ENCODE measurements at regions not wholly inside any gene's neighbourhood (a gene's known extent, or its start where the extent isn't known, plus 50 kb on each side); places are given as distances from the start of the nearest gene placed in this dataset.

DNA sequence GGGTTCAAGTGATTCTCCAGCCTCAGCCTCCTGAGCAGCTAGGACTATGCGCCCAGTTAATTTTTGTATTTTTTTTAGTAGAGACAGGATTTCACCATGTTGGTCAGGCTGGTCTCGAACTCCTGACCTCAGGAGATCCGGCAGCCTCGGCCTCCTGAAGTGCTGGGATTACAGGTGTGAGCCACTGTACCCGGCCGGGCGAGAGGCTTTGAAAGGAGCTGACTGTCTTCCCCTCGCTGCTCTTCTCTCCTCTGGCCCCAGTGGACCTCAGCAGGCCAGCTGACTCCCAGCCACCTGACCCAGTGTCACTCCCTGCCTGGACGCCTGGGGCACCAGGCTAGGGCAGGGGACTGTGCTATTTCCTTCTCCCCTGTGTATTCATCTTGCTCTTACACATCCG, 89.5 kb upstream of the ANKRD55 start:
- no peak for DNase-seq (ENCODE audit: low read depth in 2 of 2)

DNA sequence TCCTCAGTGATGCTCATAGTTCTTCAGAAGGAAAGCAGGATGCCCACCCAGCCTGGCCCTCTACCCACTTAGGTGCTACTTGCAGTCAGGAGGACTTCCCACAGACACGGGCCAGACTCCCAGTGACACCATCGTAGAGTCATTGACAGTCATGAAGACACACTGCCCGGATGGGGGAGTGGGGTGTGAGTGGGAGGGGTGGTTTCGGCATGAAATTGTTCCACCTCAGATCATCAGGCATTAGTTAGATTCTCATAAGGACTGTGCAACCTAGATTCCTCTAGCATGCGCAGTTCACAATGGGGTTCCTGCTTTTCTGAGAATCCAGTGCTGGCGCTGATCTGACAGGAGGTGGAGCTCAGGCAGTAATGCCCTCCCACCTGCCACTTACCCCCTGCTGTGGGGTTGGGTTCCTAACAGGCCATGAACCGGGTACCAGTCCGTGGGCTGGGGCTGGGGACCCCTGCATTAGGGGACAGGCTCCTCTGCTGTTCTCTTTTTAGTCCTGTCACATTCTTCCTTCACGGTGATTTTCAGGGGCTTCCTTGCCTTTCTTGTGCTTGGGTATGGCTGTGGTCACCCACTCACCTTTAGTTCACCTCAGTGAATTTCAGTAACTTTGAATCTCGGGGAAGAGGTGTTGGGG, 88.2 kb upstream of the ANKRD55 start:
- peak in 1 of 2 donors; percentile 39 for DNase-seq (ENCODE audit: low read depth in 2 of 2)

GRCh38 chr5:56320686-56321085, 87.6 kb upstream of the ANKRD55 start:
- no peak for DNase-seq (ENCODE audit: low read depth in 2 of 2)

GRCh38 chr5:56319526-56320181, 86.5 kb upstream of the ANKRD55 start:
- no peak for DNase-seq (ENCODE audit: low read depth in 2 of 2)

GRCh38 chr5:56317923-56318561, 84.9 kb upstream of the ANKRD55 start:
- no peak for DNase-seq (ENCODE audit: low read depth in 2 of 2)

GRCh38 chr5:56316299-56316994, 83.3 kb upstream of the ANKRD55 start:
- no peak for DNase-seq (ENCODE audit: low read depth in 2 of 2)

GRCh38 chr5:56314529-56314928, 81.4 kb upstream of the ANKRD55 start:
- DNase-seq (ENCODE audit: low read depth in 2 of 2): no peak

GRCh38 chr5:56313596-56313995, 80.5 kb upstream of the ANKRD55 start:
- no peak for DNase-seq (ENCODE audit: low read depth in 2 of 2)

DNA sequence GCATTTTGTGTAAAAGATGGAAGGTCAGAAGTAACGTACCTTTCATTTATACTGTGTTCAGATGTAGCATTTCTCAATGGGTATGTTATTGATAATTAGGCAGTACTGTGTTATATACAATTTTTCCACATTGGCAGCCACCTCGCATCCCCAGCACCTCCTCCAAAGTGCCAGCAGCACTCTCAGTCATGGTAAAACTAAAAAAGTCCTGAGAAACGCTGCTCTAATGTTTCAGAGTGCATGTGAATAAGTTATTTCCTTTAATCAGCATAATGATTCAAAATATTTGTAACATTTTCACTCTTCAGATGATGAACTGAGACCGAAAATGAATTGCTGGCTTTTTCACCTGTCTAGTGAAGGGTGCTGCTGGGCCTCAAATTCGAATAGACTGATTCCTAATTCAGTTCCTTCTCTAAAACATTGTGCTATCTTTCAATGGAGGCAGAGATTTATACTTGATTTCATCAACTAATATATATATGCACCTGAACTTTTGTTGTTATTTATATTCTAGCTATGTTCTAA, 79.9 kb upstream of the ANKRD55 start:
- DNase-seq (ENCODE audit: low read depth in 2 of 2): no peak

GRCh38 chr5:56311306-56311905, 78.3 kb upstream of the ANKRD55 start:
- DNase-seq (ENCODE audit: low read depth in 2 of 2): no peak

DNA sequence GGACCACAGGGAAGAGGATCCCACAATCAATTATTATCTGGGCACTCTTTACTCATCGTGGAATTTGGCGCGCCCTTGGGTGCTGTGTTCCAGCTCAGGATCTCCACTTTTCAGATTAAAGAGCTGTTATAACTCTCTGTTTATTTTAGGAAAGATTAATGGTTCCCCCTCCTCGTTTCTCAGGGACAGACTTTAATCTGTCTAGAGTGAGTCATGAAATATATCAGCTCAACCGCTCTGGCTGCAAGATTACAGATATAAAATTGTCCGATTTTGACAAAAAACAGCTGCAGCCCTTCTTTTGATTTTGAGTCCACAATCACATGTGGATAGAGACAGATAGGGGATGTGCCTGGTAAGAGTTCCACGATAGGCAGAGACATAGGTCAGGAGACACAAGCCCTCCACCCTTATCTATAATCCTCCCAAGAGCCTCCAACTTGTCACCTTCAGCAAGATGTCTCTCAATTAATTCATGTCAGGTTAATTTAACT, 77.6 kb upstream of the ANKRD55 start:
- DNase-seq (ENCODE audit: low read depth in 2 of 2): no peak

DNA sequence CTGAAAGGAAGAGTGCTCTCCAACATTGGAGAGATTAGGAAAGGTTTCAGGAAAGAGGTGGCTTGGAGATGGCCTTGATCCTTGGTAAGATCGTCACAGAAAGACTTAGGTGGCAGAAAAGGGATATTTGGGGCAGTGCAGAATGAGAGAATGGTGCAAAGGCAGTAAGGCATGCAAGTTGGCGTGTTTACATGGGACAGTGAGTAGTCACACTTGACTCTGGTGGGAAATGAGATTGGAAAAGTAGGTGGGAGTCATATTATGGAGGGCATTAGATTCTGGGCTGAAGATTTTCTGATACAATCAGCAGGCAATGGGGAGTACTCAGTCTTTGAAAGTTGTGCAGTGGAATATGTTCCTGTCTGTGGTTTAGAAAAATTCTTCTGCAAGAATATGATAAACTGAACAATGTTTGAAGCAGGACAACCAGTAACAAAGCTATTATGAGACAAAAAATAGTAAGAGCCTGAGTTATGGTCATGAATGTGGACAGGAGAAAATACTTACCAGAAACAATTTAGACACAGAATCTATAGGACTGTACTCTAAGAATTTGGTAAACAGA, 76.2 kb upstream of the ANKRD55 start:
- no peak for DNase-seq (ENCODE audit: low read depth in 2 of 2)

DNA sequence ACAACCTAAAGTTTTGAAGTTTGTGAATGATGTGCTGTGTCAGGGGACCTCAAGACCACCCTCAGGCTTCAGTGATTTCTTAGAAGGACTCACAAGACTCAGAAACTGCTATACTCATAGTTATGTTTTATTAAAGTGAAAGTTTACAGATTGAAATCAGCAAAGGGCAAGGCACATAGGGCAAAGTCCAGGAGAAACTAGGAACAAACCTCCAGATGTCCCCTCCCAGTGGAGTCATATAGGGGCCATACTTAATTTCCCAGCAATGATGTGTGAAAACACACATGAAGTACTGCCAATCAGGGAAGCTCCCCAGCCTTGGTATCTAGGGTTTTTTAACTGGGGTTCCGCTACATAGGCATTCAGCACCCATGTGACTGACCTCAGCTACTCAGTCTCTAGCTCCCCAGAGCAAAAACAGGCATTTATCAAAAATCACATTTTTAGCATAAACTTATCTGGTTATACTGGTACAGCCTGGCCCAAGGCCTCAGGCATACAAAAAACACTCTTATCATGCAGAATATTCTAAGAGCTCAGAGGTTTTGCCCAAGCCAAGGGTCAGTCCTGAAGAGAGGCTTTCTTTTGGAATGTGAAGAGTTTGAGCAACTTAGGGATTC, 74.7 kb upstream of the ANKRD55 start:
- DNase-seq (ENCODE audit: low read depth in 2 of 2): no peak

GRCh38 chr5:56306433-56307150, 73.5 kb upstream of the ANKRD55 start:
- DNase-seq (ENCODE audit: low read depth in 2 of 2): no peak

GRCh38 chr5:56305001-56305950, 72.1 kb upstream of the ANKRD55 start:
- DNase-seq (ENCODE audit: low read depth in 2 of 2): no peak

GRCh38 chr5:56303511-56303910, 70.4 kb upstream of the ANKRD55 start:
- no peak for DNase-seq (ENCODE audit: low read depth in 2 of 2)

DNA sequence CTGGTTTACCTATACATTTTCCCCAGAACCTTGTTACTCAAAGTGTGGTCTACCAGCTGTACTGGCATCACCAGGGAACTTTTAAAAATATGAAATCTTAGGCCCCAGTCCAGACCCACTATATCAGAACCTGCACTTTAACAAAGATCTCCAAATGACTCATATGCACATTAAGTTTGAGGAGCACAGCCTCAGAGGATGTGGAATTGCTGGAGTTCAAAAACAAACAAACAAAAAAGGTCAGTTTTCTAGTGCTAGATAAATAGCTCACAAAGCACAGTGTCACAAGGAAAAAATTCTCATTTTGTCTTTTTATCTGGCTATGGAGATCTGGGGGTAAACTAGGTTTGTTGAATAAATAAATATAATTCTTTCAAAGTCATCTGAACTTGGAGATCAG, 68.9 kb upstream of the ANKRD55 start:
- DNase-seq (ENCODE audit: low read depth in 2 of 2): no peak

DNA sequence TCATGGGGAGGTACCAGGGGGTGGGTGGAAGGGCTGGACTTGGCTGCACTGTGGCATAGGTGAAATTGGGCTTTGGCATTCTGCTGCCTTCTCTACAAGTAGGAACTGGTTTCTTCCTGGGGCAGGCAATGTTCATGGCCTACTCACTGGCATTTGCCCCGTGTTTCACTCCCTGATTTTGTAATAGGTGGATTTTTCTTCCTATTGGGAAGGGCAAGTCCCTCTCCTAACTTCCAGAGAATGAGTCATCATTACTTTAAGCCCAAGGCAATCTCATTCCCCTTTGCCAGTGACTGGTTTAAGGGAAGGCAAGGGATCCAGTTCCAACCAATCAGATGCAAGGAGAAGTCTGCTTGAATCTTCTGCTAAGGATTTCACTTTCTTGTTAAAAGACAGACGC, 67.9 kb upstream of the ANKRD55 start:
- DNase-seq (ENCODE audit: low read depth in 2 of 2): no peak

DNA sequence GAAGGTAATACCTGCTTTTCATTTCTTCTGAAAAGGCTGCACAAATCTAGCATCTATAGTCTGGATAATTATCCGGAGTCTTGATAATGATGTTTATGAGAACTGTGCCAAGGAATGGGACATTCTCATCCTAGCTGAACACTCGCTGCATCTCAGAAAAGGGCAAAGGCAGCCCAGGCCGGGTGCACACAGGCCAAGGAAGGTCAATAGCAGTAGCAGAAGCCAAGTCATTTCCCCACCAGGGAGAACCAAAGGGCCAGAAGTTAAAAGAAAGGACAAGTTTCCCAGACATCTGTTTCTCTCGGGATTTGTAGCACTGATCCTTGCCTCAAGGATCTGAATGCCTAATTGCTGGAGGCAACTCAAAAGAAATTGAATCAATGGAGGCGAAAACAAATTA, 66.1 kb upstream of the ANKRD55 start:
- no peak for DNase-seq (ENCODE audit: low read depth in 2 of 2)
